ENCODE measurements at regions not wholly inside any gene's neighbourhood (a gene's known extent, or its start where the extent isn't known, plus 50 kb on each side); places are given as distances from the start of the nearest gene placed in this dataset.

DNA sequence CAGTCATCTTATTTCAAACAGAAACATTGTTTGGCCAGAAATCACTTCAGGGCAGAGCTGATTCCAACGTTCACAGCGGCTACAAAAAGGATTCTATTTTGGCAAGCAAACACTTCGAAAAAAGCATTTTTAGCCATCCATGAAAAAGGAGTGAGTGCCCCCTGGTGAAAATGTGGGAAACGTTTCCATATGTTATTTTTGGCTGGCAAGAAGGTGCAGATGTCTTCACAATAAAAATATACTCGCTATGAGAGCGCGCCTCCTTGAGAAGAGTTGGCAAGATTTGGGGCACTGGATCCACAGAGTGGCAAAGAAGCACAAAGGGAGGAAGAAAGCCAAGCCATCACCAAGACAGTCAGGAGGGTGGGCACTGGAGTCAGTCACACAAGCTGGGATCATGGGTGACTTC lies 191.1 kb downstream of the CHD9NB start (continued):
- TF ChIP-seq, protein P1, sequence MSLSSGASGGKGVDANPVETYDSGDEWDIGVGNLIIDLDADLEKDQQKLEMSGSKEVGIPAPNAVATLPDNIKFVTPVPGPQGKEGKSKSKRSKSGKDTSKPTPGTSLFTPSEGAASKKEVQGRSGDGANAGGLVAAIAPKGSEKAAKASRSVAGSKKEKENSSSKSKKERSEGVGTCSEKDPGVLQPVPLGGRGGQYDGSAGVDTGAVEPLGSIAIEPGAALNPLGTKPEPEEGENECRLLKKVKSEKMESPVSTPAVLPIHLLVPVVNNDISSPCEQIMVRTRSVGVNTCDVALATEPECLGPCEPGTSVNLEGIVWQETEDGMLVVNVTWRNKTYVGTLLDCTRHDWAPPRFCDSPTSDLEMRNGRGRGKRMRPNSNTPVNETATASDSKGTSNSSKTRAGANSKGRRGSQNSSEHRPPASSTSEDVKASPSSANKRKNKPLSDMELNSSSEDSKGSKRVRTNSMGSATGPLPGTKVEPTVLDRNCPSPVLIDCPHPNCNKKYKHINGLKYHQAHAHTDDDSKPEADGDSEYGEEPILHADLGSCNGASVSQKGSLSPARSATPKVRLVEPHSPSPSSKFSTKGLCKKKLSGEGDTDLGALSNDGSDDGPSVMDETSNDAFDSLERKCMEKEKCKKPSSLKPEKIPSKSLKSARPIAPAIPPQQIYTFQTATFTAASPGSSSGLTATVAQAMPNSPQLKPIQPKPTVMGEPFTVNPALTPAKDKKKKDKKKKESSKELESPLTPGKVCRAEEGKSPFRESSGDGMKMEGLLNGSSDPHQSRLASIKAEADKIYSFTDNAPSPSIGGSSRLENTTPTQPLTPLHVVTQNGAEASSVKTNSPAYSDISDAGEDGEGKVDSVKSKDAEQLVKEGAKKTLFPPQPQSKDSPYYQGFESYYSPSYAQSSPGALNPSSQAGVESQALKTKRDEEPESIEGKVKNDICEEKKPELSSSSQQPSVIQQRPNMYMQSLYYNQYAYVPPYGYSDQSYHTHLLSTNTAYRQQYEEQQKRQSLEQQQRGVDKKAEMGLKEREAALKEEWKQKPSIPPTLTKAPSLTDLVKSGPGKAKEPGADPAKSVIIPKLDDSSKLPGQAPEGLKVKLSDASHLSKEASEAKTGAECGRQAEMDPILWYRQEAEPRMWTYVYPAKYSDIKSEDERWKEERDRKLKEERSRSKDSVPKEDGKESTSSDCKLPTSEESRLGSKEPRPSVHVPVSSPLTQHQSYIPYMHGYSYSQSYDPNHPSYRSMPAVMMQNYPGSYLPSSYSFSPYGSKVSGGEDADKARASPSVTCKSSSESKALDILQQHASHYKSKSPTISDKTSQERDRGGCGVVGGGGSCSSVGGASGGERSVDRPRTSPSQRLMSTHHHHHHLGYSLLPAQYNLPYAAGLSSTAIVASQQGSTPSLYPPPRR (CRISPR knock-in tag; IDR thresholded peaks at IDR 0.05; ENCODE audit: borderline replicate concordance), result no peak
- TF ChIP-seq KDM1A (CRISPR knock-in tag; IDR thresholded peaks at IDR 0.05) (no peak), BCL6 (CRISPR knock-in tag; IDR thresholded peaks at IDR 0.05) (no peak), ZNF570 (CRISPR knock-in tag; IDR thresholded peaks at IDR 0.05; ENCODE audit: borderline replicate concordance) (no peak), ZNF564 (CRISPR knock-in tag; IDR thresholded peaks at IDR 0.05) (no peak)
- TF ChIP-seq, protein P2, sequence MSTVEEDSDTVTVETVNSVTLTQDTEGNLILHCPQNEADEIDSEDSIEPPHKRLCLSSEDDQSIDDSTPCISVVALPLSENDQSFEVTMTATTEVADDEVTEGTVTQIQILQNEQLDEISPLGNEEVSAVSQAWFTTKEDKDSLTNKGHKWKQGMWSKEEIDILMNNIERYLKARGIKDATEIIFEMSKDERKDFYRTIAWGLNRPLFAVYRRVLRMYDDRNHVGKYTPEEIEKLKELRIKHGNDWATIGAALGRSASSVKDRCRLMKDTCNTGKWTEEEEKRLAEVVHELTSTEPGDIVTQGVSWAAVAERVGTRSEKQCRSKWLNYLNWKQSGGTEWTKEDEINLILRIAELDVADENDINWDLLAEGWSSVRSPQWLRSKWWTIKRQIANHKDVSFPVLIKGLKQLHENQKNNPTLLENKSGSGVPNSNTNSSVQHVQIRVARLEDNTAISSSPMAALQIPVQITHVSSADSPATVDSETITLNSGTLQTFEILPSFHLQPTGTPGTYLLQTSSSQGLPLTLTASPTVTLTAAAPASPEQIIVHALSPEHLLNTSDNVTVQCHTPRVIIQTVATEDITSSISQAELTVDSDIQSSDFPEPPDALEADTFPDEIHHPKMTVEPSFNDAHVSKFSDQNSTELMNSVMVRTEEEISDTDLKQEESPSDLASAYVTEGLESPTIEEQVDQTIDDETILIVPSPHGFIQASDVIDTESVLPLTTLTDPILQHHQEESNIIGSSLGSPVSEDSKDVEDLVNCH (CRISPR knock-in tag; IDR thresholded peaks at IDR 0.05), result no peak
- TF ChIP-seq, protein P3, sequence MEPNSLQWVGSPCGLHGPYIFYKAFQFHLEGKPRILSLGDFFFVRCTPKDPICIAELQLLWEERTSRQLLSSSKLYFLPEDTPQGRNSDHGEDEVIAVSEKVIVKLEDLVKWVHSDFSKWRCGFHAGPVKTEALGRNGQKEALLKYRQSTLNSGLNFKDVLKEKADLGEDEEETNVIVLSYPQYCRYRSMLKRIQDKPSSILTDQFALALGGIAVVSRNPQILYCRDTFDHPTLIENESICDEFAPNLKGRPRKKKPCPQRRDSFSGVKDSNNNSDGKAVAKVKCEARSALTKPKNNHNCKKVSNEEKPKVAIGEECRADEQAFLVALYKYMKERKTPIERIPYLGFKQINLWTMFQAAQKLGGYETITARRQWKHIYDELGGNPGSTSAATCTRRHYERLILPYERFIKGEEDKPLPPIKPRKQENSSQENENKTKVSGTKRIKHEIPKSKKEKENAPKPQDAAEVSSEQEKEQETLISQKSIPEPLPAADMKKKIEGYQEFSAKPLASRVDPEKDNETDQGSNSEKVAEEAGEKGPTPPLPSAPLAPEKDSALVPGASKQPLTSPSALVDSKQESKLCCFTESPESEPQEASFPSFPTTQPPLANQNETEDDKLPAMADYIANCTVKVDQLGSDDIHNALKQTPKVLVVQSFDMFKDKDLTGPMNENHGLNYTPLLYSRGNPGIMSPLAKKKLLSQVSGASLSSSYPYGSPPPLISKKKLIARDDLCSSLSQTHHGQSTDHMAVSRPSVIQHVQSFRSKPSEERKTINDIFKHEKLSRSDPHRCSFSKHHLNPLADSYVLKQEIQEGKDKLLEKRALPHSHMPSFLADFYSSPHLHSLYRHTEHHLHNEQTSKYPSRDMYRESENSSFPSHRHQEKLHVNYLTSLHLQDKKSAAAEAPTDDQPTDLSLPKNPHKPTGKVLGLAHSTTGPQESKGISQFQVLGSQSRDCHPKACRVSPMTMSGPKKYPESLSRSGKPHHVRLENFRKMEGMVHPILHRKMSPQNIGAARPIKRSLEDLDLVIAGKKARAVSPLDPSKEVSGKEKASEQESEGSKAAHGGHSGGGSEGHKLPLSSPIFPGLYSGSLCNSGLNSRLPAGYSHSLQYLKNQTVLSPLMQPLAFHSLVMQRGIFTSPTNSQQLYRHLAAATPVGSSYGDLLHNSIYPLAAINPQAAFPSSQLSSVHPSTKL (CRISPR knock-in tag; IDR thresholded peaks at IDR 0.05), result 0 out of 2 replicates have a peak, but pooled peaks have one; percentile 38
- TF ChIP-seq, protein P4, sequence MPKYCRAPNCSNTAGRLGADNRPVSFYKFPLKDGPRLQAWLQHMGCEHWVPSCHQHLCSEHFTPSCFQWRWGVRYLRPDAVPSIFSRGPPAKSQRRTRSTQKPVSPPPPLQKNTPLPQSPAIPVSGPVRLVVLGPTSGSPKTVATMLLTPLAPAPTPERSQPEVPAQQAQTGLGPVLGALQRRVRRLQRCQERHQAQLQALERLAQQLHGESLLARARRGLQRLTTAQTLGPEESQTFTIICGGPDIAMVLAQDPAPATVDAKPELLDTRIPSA (CRISPR knock-in tag; IDR thresholded peaks at IDR 0.05; ENCODE audit: borderline replicate concordance), result no peak
- TF ChIP-seq, protein P5, sequence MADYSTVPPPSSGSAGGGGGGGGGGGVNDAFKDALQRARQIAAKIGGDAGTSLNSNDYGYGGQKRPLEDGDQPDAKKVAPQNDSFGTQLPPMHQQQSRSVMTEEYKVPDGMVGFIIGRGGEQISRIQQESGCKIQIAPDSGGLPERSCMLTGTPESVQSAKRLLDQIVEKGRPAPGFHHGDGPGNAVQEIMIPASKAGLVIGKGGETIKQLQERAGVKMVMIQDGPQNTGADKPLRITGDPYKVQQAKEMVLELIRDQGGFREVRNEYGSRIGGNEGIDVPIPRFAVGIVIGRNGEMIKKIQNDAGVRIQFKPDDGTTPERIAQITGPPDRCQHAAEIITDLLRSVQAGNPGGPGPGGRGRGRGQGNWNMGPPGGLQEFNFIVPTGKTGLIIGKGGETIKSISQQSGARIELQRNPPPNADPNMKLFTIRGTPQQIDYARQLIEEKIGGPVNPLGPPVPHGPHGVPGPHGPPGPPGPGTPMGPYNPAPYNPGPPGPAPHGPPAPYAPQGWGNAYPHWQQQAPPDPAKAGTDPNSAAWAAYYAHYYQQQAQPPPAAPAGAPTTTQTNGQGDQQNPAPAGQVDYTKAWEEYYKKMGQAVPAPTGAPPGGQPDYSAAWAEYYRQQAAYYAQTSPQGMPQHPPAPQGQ (CRISPR knock-in tag; IDR thresholded peaks at IDR 0.05; ENCODE audit: borderline replicate concordance), result no peak
